ENCODE measurements at regions not wholly inside any gene's neighbourhood (a gene's known extent, or its start where the extent isn't known, plus 50 kb on each side); places are given as distances from the start of the nearest gene placed in this dataset.

GRCh38 chr1:238115852-238116251 lies 225.1 kb upstream of the ZP4 start:
- Histone ChIP-seq H3K4me1 (peaks cover 15% of the 10 kb centered on the region), H3K4me3 (no peak overlapping the region), H3K36me3 (replicated peaks) (no peaks in the 10 kb centered on the region), H3K9me3 (no peaks in the 10 kb centered on the region), H3K27me3 (ENCODE audit: low read depth) (no peaks in the 10 kb centered on the region)
- in situ Hi-C loops (cut with MboI; ENCODE audit: low sequenced_read_pairs), result no loop called here
- no peak for DNase-seq (ENCODE audit: low spot score in 2 of 2)

- DNase-seq (ENCODE audit: low spot score in 2 of 2), result peak in 1 of 2 experiments; percentile 62
- no peaks in the 10 kb centered on the region for H3K9me3 ChIP-seq
- peaks cover 15% of the 10 kb centered on the region for H3K4me1 ChIP-seq
- no peaks in the 10 kb centered on the region for H3K36me3 ChIP-seq (replicated peaks)
- in situ Hi-C loops (cut with MboI; ENCODE audit: low sequenced_read_pairs), result no loop called here
- no peaks in the 10 kb centered on the region for H3K27me3 ChIP-seq (ENCODE audit: low read depth)
- no peak overlapping the region for H3K4me3 ChIP-seq
These were observed 222.4 kb upstream of the ZP4 start for GRCh38 chr1:238112952-238113621.

- no peaks in the 10 kb centered on the region for H3K36me3 ChIP-seq (replicated peaks)
- in situ Hi-C loops (cut with MboI; ENCODE audit: low sequenced_read_pairs), result no loop called here
- no peak overlapping the region for H3K4me3 ChIP-seq
- peaks cover 15% of the 10 kb centered on the region for H3K4me1 ChIP-seq
- no peaks in the 10 kb centered on the region for H3K9me3 ChIP-seq
- no peak for DNase-seq (ENCODE audit: low spot score in 2 of 2)
- no peaks in the 10 kb centered on the region for H3K27me3 ChIP-seq (ENCODE audit: low read depth)
These were observed 220.8 kb upstream of the ZP4 start for GRCh38 chr1:238111516-238111915.

- no peaks in the 10 kb centered on the region for H3K27me3 ChIP-seq (ENCODE audit: low read depth)
- H3K4me3 ChIP-seq, result no peak overlapping the region
- in situ Hi-C loops (cut with MboI; ENCODE audit: low sequenced_read_pairs), result no loop called here
- peaks cover 15% of the 10 kb centered on the region for H3K4me1 ChIP-seq
- no peaks in the 10 kb centered on the region for H3K36me3 ChIP-seq (replicated peaks)
- no peaks in the 10 kb centered on the region for H3K9me3 ChIP-seq
- DNase-seq (ENCODE audit: low spot score in 2 of 2), result no peak
These were observed 220.4 kb upstream of the ZP4 start for GRCh38 chr1:238111081-238111480.

- Histone ChIP-seq H3K4me1 (peaks cover 15% of the 10 kb centered on the region), H3K27me3 (ENCODE audit: low read depth) (no peaks in the 10 kb centered on the region), H3K36me3 (replicated peaks) (no peaks in the 10 kb centered on the region), H3K4me3 (no peak overlapping the region), H3K9me3 (no peaks in the 10 kb centered on the region)
- in situ Hi-C loops (cut with MboI; ENCODE audit: low sequenced_read_pairs), result no loop called here
- DNase-seq (ENCODE audit: low spot score in 2 of 2), result no peak
These were observed 217.7 kb upstream of the ZP4 start for GRCh38 chr1:238108417-238108816.

GRCh38 chr1:238107322-238107721 lies 216.6 kb upstream of the ZP4 start:
- Histone ChIP-seq H3K9me3 (no peaks in the 10 kb centered on the region), H3K4me1 (peaks cover 6% of the 10 kb centered on the region), H3K4me3 (no peak overlapping the region), H3K27me3 (ENCODE audit: low read depth) (no peaks in the 10 kb centered on the region), H3K36me3 (replicated peaks) (no peaks in the 10 kb centered on the region)
- in situ Hi-C loops (cut with MboI; ENCODE audit: low sequenced_read_pairs), result no loop called here
- no peak for DNase-seq (ENCODE audit: low spot score in 2 of 2)

- in situ Hi-C loops (cut with MboI; ENCODE audit: low sequenced_read_pairs), result no loop called here
These were observed 214.0 kb upstream of the ZP4 start for GRCh38 chr1:238104752-238105151.

GRCh38 chr1:238101923-238102322 lies 211.2 kb upstream of the ZP4 start:
- Histone ChIP-seq H3K4me1 (no peaks in the 10 kb centered on the region; the same call in 1 of the 2 replicates), H3K4me3 (no peak overlapping the region), H3K36me3 (replicated peaks) (no peaks in the 10 kb centered on the region), H3K9me3 (no peaks in the 10 kb centered on the region), H3K27me3 (ENCODE audit: low read depth) (no peaks in the 10 kb centered on the region)
- in situ Hi-C loops (cut with MboI; ENCODE audit: low sequenced_read_pairs), result no loop called here
- no peak for DNase-seq (ENCODE audit: low spot score in 2 of 2)

More at GRCh38 chr1:238104752-238105151, 214.0 kb upstream of the ZP4 start:
- H3K4me1 ChIP-seq, result no peaks in the 10 kb centered on the region
- H3K9me3 ChIP-seq, result no peaks in the 10 kb centered on the region
- DNase-seq (ENCODE audit: low spot score in 2 of 2), result no peak
- H3K36me3 ChIP-seq (replicated peaks), result no peaks in the 10 kb centered on the region
- H3K27me3 ChIP-seq (ENCODE audit: low read depth), result no peaks in the 10 kb centered on the region
- no peak overlapping the region for H3K4me3 ChIP-seq

GRCh38 chr1:238099871-238100270 lies 209.1 kb upstream of the ZP4 start:
- H3K36me3 ChIP-seq (replicated peaks), result no peaks in the 10 kb centered on the region
- H3K9me3 ChIP-seq, result no peaks in the 10 kb centered on the region
- in situ Hi-C loops (cut with MboI; ENCODE audit: low sequenced_read_pairs), result no loop called here
- no peaks in the 10 kb centered on the region; the same call in 1 of the 2 replicates for H3K4me1 ChIP-seq
- H3K27me3 ChIP-seq (ENCODE audit: low read depth), result no peaks in the 10 kb centered on the region
- H3K4me3 ChIP-seq, result no peak overlapping the region
- DNase-seq (ENCODE audit: low spot score in 2 of 2), result no peak

- Histone ChIP-seq H3K27me3 (ENCODE audit: low read depth) (no peaks in the 10 kb centered on the region), H3K4me1 (peaks cover 18% of the 10 kb centered on the region), H3K9me3 (no peaks in the 10 kb centered on the region), H3K4me3 (no peak overlapping the region), H3K36me3 (replicated peaks) (no peaks in the 10 kb centered on the region)
- in situ Hi-C loops (cut with MboI; ENCODE audit: low sequenced_read_pairs), result no loop called here
- no peak for DNase-seq (ENCODE audit: low spot score in 2 of 2)
These were observed 198.9 kb upstream of the ZP4 start for GRCh38 chr1:238089615-238090014.

GRCh38 chr1:238088560-238089290 lies 198.0 kb upstream of the ZP4 start:
- in situ Hi-C loops (cut with MboI; ENCODE audit: low sequenced_read_pairs), result no loop called here

GRCh38 chr1:238073991-238074390 lies 183.3 kb upstream of the ZP4 start:
- Histone ChIP-seq H3K36me3 (replicated peaks) (no peaks in the 10 kb centered on the region), H3K9me3 (no peaks in the 10 kb centered on the region), H3K4me1 (peaks cover 26% of the 10 kb centered on the region), H3K4me3 (no peak overlapping the region), H3K27me3 (ENCODE audit: low read depth) (no peaks in the 10 kb centered on the region)
- in situ Hi-C loops (cut with MboI; ENCODE audit: low sequenced_read_pairs), result no loop called here
- no peak for DNase-seq (ENCODE audit: low spot score in 2 of 2)

More at GRCh38 chr1:238088560-238089290, 198.0 kb upstream of the ZP4 start:
- peak; percentile 72 to 97 for DNase-seq (ENCODE audit: low spot score in 2 of 2)
- H3K9me3 ChIP-seq, result no peaks in the 10 kb centered on the region
- H3K4me3 ChIP-seq, result no peak overlapping the region
- H3K4me1 ChIP-seq, result peaks cover 18% of the 10 kb centered on the region
- H3K36me3 ChIP-seq (replicated peaks), result no peaks in the 10 kb centered on the region
- H3K27me3 ChIP-seq (ENCODE audit: low read depth), result no peaks in the 10 kb centered on the region

GRCh38 chr1:238071061-238071460 lies 180.3 kb upstream of the ZP4 start:
- Histone ChIP-seq H3K9me3 (no peaks in the 10 kb centered on the region), H3K27me3 (ENCODE audit: low read depth) (no peaks in the 10 kb centered on the region), H3K4me1 (peaks cover 43% of the 10 kb centered on the region), H3K4me3 (no peak overlapping the region), H3K36me3 (replicated peaks) (no peaks in the 10 kb centered on the region)
- peak in 1 of 2 experiments; percentile 97 for DNase-seq (ENCODE audit: low spot score in 2 of 2)
- in situ Hi-C loops (cut with MboI; ENCODE audit: low sequenced_read_pairs), result no loop called here

GRCh38 chr1:238063454-238063853 lies 172.7 kb upstream of the ZP4 start:
- peaks cover 6% of the 10 kb centered on the region; the same call in 1 of the 2 replicates for H3K9me3 ChIP-seq
- H3K4me1 ChIP-seq, result peaks cover 20% of the 10 kb centered on the region
- H3K27me3 ChIP-seq (ENCODE audit: low read depth), result no peaks in the 10 kb centered on the region
- in situ Hi-C loops (cut with MboI; ENCODE audit: low sequenced_read_pairs), result no loop called here
- no peak overlapping the region for H3K4me3 ChIP-seq
- DNase-seq (ENCODE audit: low spot score in 2 of 2), result no peak
- no peaks in the 10 kb centered on the region for H3K36me3 ChIP-seq (replicated peaks)
